Peyer's patch (tissue), 4 donors: ENCODE measurements at regions not wholly inside any gene's neighbourhood (a gene's known extent, or its start where the extent isn't known, plus 50 kb on each side); places are given as distances from the start of the nearest gene placed in this dataset.

Source experiments
- DNase-seq, 3 donors: peaks; one replicate each; pipeline ENCODE4 v3.0.0-alpha.2; 2017 to 2019
- H3K27ac ChIP-seq, 4 donors: fragments of 200-600 bp; sonication (generic); one replicate each; pipeline ENCODE4 v1.5.1; 2016 to 2019
- H3K27me3 ChIP-seq, 2 donors: fragments of 200-600 bp; sonication (generic); one replicate each; pipeline ENCODE4 v1.5.1; 2019
- H3K36me3 ChIP-seq, 3 donors: fragments of 200-600 bp; sonication (generic); one replicate each; pipeline ENCODE4 v1.5.1; 2016 to 2019
- H3K4me1 ChIP-seq, 4 donors: fragments of 200-600 bp; sonication (generic); one replicate each; pipeline ENCODE4 v1.5.1; 2016 to 2019
- H3K4me3 ChIP-seq, 4 donors: fragments of 200-600 bp; sonication (generic); 1 replicate in 3 of 4; 2 replicates in 1 of 4; pipeline ENCODE4 v1.5.1; 2016 to 2019; ENCODE audit warnings: mild to moderate bottlenecking in 1 of 4
- H3K9me3 ChIP-seq, 4 donors: fragments of 200-600 bp; sonication (generic); one replicate each; pipeline ENCODE4 v1.5.1; 2016 to 2019; ENCODE audit warnings: mild to moderate bottlenecking in 1 of 4
- POLR2A ChIP-seq, 2 donors: fragments of 450-650 bp; IDR thresholded peaks; one replicate each; pipeline ENCODE4 v1.5.1; 2017; ENCODE audit warnings: antibody characterized with exemption in 2 of 2, mild to moderate bottlenecking in 2 of 2, moderate library complexity in 2 of 2
- TF ChIP-seq, protein P1 (sequence below), 6 experiments: fragments of 450-650 bp in 4 of 6; fragments of 200-600 bp in 2 of 6; sonication (generic) in 1 of 6; IDR thresholded peaks; one replicate each; pipeline ENCODE4 v1.5.1; 2017 to 2019; ENCODE audit warnings: antibody characterized with exemption in 6 of 6, mild to moderate bottlenecking in 3 of 6, moderate library complexity in 1 of 6

DNA sequence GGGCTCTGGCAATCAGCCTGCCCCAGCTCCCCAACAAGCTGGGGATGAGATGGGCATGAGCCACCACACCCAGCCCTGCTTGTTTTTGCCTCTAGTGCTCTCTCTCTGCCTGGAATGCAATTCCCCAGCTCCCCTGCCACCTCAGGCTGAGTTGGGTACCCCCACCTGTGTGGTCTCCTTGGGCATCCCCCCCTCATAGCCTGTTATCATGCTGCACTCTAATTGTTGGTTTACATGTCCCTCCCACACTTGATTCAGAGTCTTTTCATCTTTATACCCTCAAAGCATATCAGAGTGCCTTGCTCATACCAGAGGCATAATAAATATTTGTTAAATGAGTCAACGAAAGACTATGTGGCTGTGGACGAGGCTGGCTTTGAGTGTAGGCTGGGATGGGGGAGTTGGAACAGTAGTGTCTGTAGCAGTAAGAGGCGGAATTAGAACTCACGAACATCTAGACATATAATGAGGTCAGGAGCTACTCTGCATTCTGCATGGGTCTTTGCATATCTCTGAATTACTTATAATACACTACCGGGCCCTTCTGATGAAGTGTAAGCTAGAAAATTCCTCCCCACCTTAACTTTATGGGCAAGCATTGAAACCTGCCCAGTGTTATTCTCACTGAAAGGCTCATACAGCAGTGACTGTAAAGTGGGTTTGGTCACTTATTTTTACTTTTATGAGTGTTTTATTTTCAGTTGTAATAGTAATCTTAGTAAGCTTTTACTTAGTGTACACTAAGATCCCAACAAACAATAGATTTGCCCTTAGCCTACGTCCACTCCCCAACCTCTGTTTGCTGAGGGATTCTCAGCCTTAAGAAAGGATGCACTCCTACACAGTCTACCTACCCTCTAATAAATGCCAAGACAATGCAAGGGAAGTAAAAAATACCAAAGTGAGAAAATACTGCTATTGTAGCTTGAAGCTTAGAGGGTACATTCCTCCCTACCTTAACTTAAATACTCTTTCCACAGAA, 58.7 kb downstream of the EDN1 start:
- H3K4me1 ChIP-seq, result peaks cover 0 to 9% (median 0%) of the 10 kb centered on the region in 4 donors

DNA sequence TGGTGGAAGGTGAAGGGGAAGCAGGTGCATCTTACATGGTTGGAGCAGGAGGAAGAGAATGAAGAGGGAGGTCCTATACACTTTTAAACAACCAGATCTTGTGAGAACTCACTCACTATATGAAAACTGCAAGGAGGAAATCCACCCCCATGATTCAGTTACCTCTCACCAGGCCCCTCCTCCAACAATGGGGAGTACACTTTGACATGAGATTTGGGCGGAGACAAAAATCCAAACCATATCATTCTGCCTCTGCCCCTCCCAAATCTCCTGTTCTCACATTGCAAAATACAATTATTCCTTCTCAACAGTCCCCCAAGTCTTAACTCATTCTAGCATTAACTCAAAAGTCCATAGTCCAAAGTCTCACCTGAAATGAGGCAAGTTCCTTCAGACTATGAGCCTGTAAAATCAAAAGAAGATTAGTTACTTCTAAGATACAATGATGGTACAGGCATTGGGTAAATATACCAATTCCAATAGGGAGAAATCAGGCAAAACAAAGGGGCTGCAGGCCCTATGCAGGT, 60.5 kb downstream of the EDN1 start:
- Histone ChIP-seq H3K4me3 (no peak overlapping the region), H3K4me1 (peaks cover 0 to 9% (median 0%) of the 10 kb centered on the region in 4 donors), H3K27me3 (no peaks in the 10 kb centered on the region), H3K9me3 (peaks cover 0 to 4% (median 2%) of the 10 kb centered on the region in 4 donors), H3K36me3 (no peaks in the 10 kb centered on the region), H3K27ac (peak overlapping the region in 2 of 4 donors; percentile 20 to 43)
- TF ChIP-seq, protein P1, sequence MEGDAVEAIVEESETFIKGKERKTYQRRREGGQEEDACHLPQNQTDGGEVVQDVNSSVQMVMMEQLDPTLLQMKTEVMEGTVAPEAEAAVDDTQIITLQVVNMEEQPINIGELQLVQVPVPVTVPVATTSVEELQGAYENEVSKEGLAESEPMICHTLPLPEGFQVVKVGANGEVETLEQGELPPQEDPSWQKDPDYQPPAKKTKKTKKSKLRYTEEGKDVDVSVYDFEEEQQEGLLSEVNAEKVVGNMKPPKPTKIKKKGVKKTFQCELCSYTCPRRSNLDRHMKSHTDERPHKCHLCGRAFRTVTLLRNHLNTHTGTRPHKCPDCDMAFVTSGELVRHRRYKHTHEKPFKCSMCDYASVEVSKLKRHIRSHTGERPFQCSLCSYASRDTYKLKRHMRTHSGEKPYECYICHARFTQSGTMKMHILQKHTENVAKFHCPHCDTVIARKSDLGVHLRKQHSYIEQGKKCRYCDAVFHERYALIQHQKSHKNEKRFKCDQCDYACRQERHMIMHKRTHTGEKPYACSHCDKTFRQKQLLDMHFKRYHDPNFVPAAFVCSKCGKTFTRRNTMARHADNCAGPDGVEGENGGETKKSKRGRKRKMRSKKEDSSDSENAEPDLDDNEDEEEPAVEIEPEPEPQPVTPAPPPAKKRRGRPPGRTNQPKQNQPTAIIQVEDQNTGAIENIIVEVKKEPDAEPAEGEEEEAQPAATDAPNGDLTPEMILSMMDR (IDR thresholded peaks at IDR 0.05), result no peak
- no peak for TF ChIP-seq POLR2A (IDR thresholded peaks at IDR 0.05)
- no peak for DNase-seq

More for the DNA sequence above, 58.7 kb downstream of the EDN1 start:
- Histone ChIP-seq H3K27ac (no peak overlapping the region), H3K27me3 (no peaks in the 10 kb centered on the region), H3K4me3 (no peak overlapping the region), H3K9me3 (peaks cover 0 to 4% (median 2%) of the 10 kb centered on the region in 4 donors), H3K36me3 (no peaks in the 10 kb centered on the region)
- TF ChIP-seq POLR2A (IDR thresholded peaks at IDR 0.05), result no peak
- TF ChIP-seq, protein P1 (IDR thresholded peaks at IDR 0.05), result no peak
- DNase-seq, result no peak

DNA sequence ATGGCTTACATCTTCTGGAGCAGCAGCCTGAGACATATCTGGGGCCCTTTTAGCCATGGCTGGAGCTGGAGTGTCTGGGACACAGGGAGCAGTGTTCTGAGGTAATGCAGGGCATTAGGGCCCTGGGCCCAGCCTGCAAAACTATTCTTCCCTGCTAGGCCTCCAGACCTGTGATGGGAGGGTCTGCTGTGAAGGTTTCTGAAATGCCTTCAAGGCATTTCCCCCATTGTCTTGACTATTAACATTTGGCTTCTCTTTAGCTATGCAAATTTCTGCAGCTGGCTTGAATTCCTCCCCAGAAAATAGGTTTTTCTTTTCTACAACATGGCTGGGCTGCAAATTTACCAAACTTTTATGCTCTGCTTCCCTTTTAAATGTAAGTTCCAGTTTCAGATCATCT, 61.5 kb downstream of the EDN1 start:
- TF ChIP-seq POLR2A (IDR thresholded peaks at IDR 0.05), result no peak
- TF ChIP-seq, protein P1 (IDR thresholded peaks at IDR 0.05), result no peak
- no peaks in the 10 kb centered on the region for H3K27me3 ChIP-seq
- peaks cover 0 to 9% (median 0%) of the 10 kb centered on the region in 4 donors for H3K4me1 ChIP-seq
- no peak overlapping the region for H3K4me3 ChIP-seq
- no peak for DNase-seq
- H3K9me3 ChIP-seq, result peaks cover 0 to 4% (median 2%) of the 10 kb centered on the region in 4 donors
- H3K36me3 ChIP-seq, result no peaks in the 10 kb centered on the region
- H3K27ac ChIP-seq, result no peak overlapping the region

DNA sequence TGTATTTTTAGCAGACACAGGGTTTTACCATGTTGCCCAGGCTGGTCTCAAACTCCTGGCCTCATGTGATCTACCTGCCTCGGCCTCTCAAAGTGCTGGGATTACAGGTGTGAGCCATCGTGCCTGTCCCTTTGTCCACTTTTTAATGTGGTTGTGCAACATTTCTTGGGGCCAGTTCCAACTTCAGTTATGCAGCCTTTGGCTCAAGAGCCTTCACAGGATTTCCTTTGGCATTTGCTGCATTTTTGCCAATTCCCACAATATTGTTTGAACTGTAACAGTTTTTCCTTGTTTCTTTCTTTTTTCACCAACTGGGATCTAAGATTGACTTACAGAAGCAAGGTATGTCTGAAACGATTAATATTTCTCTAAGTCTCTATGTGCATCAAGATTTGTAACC, 63.6 kb downstream of the EDN1 start:
- Histone ChIP-seq H3K36me3 (no peaks in the 10 kb centered on the region), H3K27me3 (no peaks in the 10 kb centered on the region), H3K4me3 (no peak overlapping the region), H3K4me1 (peaks cover 0 to 9% (median 0%) of the 10 kb centered on the region in 4 donors), H3K9me3 (peaks cover 0 to 4% (median 2%) of the 10 kb centered on the region in 4 donors), H3K27ac (no peak overlapping the region)
- TF ChIP-seq, protein P1 (IDR thresholded peaks at IDR 0.05), result no peak
- no peak for TF ChIP-seq POLR2A (IDR thresholded peaks at IDR 0.05)
- DNase-seq, result no peak

DNA sequence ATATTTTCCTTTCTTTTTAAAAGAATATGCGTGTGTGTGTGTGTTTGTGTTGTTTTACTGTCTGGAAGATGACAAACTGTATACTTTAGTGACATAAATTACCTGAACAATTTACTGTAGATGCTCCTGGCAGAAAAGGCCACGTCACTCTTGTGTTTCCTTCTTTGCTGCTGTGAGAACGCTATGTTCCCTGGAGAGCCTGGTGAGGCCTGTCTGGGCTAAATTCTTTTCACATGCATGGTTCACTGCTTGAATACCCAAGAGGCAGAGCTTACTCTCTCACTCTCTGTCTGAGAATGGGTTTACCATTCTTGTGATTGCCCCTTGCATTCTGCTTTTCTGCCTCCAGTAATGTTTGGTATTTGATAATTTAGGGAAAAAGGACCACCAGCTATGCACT, 64.3 kb downstream of the EDN1 start:
- H3K9me3 ChIP-seq, result peaks cover 0 to 4% (median 2%) of the 10 kb centered on the region in 4 donors
- H3K27ac ChIP-seq, result no peak overlapping the region
- DNase-seq, result no peak
- no peak for TF ChIP-seq POLR2A (IDR thresholded peaks at IDR 0.05)
- TF ChIP-seq, protein P1 (IDR thresholded peaks at IDR 0.05), result no peak
- no peaks in the 10 kb centered on the region for H3K36me3 ChIP-seq
- peaks cover 0 to 9% (median 0%) of the 10 kb centered on the region in 4 donors for H3K4me1 ChIP-seq
- no peaks in the 10 kb centered on the region for H3K27me3 ChIP-seq
- H3K4me3 ChIP-seq, result no peak overlapping the region
